GM12873 (cell line): ENCODE measurements at regions not wholly inside any gene's neighbourhood (a gene's known extent, or its start where the extent isn't known, plus 50 kb on each side); places are given as distances from the start of the nearest gene placed in this dataset.

ENCODE experiments used
- TF ChIP-seq, protein P1 (sequence below): IDR thresholded peaks from 2 replicates; pipeline ENCODE4 v1.5.1; 2012; ENCODE audit warnings: low read depth, mild to moderate bottlenecking, moderate library complexity, low read length, control low read depth; ENCODE audit not compliant: insufficient read depth; ENCODE audit errors: missing control alignments

GRCh38 chr1:47709019-47709871 is 271.4 kb downstream of the FOXD2 start:
- TF ChIP-seq, protein P1, sequence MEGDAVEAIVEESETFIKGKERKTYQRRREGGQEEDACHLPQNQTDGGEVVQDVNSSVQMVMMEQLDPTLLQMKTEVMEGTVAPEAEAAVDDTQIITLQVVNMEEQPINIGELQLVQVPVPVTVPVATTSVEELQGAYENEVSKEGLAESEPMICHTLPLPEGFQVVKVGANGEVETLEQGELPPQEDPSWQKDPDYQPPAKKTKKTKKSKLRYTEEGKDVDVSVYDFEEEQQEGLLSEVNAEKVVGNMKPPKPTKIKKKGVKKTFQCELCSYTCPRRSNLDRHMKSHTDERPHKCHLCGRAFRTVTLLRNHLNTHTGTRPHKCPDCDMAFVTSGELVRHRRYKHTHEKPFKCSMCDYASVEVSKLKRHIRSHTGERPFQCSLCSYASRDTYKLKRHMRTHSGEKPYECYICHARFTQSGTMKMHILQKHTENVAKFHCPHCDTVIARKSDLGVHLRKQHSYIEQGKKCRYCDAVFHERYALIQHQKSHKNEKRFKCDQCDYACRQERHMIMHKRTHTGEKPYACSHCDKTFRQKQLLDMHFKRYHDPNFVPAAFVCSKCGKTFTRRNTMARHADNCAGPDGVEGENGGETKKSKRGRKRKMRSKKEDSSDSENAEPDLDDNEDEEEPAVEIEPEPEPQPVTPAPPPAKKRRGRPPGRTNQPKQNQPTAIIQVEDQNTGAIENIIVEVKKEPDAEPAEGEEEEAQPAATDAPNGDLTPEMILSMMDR = peak; percentile 42

- TF ChIP-seq, protein P1 = no peak
Observed at GRCh38 chr1:47709872-47710231, 272.0 kb downstream of the FOXD2 start.

- TF ChIP-seq, protein P1 = peak; percentile 99
Observed at GRCh38 chr1:47710329-47711071, 272.7 kb downstream of the FOXD2 start.
